GM18517 (cell line): ENCODE measurements at regions not wholly inside any gene's neighbourhood (a gene's known extent, or its start where the extent isn't known, plus 50 kb on each side); places are given as distances from the start of the nearest gene placed in this dataset.
"Not testable (repeated sequence)": the region's sequence is repeated elsewhere in the genome, so short reads cannot be mapped to it uniquely, and the experiment has no call there.

Source experiments
- ATAC-seq: cut with Tn5 transposase; IDR thresholded peaks from one replicate; pipeline ENCODE4 v1.9.1; 2021; ENCODE audit warnings: mild to moderate bottlenecking, moderate library complexity; ENCODE audit not compliant: unreplicated experiment

DNA sequence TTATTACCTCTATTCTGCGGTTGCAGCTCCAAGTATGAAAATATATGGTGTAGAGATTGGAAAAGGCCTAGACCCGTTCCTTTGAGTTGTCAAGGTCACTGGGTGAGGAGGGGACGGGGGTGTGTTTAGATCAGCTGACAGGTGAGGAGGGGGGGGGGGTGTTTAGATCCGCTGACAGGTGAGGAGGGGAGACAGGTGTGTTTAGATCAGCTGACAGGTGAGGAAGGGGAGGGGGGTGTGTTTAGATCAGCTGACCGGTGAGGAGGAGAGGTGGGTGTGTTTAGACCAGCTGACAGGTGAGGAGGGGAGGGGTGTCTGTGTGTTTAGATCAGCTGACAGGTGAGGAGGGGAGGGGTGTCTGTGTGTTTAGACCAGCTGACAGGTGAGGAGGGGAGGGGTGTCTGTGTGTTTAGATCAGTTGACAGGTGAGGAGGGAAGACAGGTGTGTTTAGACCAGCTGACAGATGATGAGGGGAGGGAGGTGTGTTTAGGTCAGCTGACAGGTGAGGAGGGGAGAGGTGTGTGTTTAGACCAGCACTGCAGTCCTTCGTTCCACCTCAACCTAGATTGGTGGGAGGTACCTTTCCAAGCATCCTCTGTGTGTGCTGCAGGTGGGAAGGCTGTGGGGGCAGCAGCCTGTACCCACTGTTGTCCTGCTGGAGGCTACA, 655.0 kb upstream of the ADARB2 start:
- ATAC-seq = no peak

DNA sequence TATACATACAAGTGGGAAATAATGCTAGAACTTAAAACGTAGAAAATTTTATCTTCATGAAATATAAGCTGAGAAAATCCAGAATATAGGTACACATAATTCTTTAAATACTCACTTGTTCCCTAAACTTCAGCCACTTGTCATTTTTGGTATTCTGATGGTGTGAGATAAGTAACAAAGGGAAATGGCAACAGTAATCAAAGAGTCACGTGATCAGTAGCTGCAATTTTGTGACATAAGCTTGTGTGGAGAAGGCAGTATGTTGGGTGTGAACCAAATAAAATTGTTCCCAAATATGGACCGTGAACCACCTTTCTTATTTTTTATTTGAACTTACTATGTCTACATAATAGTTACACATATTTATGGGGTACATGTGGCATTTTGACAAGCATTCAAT, 650.3 kb upstream of the ADARB2 start:
- no peak for ATAC-seq

DNA sequence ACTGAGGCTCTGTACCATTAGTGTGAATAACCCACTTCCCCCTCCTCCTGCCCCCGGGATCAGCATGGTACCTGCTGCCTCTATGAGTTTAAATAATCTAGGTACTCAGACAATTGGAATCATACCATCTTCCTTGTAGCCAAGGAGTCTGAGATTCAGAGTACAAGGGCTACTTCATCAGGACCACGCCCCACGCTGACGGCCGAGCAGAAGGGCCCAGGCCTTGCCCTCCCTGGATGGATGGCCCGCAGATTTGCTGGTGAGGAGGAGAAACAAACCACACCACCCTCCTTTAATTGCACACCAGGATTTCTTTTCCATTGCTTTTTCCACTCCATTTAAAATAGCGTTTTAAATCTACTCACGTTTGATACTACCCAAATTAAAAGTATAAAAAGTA, 649.9 kb upstream of the ADARB2 start:
- no peak for ATAC-seq

DNA sequence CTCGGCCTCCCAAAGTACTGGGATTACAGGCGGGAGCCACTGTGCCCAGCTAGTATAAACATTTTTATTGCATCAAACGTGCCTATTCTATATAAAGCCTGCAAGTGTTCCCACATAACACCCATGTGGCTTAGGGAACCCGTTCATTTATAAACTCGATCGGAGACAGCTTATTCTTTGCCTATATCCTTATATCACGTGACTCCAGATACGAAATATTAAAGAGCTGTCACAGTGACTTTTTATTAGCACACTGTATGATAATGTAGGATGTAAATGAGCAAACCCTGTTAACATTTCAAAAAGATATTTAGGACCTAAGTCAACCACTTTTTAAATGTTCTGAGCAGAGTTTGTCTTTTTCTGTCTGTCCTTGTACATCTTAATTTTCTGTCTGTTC, 642.9 kb upstream of the ADARB2 start:
- ATAC-seq = no peak

DNA sequence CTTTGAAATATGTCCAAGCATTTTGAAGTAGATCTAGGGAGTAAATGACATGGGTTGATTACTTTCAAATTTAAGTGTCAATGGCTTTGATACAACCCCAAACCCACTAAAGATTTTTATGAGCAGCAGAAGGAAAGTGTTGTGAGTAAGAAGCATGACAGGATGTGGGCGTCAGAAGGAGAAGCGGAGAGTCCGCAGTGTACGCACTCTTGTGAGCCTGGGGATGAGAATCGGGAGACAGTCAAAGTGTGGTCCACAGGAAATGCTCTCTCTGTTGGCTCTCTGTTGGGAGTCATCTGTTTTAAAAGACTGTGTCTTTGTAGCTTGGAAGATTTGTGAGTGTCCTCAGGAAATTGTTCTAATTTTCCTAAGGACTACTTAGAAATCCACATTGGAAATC, 629.8 kb upstream of the ADARB2 start:
- ATAC-seq = no peak

DNA sequence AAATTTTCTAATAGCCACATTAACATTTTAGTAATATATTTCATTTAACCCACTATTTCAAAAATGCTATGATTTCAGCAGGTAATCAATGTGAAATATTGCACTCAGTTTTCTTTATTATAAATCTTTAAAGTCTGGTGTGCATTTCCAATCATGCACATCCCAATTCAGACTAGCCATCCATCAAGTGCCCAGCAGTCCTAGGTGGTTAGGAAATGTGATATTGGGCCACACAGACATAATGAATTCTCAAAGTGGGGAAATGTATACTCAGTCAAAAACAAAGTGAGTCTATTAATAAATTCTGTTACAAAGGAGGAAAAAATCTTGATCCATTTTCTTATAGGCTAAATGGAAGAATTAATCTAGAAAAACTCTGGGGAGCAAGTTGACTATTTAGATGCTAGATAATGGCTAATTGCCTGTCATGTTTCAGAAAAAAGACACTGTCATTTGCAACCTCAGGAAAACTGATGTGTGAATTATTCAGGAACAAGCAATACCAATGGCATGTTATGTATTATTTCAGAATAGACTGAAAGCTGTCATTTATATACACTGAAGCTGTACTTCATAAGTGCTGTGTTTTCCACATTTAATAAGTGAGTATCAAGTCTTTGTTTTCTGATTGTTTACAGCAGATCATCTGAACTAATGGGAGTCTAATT, 629.1 kb upstream of the ADARB2 start:
- ATAC-seq = no peak

DNA sequence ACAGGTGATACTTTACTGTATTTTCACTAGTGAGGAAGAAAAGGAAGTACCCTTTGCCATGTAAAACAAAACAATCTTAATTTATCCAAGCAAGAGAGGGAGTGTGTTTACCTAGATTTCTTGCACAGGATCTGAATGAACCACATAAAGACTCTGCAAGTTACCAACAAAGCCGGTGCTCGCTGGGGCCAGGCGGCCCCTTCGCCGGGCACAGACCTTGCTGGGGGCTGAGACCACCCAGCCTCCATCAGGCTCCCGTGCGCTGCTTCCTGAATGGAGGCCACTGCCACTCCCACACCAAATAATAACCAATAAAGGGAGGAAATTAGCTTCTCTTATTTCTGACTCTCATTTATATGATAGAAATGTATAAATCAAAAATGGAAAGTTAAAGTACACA, 625.0 kb upstream of the ADARB2 start:
- no peak for ATAC-seq

DNA sequence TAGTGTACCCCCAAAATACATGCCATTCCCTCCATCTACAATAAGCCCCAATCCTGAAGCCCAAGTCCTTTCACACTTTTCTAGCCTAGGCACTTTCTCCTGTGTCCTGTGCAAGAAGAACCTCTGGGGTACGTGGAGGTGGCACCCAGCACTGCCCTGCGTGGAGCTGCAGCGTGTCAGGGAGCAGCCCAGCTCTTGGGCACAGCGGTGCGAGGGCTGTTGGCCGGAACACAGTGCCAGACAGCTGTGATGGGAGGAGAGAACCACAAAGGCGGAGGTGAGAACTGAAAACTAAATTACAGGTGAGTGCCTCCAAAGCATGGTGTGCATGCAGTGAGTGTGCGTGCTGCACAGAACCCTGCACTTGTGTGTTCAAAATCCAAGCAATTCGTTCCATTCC, 621.3 kb upstream of the ADARB2 start:
- no peak for ATAC-seq

DNA sequence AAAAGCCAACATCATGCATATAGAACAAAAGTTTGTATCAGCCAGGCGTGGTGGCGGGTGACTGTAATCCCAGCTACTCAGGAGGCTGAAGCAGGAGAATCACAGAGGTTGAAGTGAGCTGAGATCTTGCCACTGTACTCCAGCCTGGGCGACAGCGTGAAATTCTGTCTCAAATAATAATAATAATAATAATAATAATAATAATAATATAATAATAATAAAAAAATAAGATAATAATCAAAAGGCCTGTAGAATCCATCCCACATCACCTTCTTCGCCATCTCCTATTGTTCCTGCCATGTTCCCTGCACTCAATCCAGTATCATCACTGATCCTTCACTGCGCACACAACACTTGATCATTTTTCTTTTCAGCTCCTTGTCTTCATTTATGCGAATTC, 619.3 kb upstream of the ADARB2 start:
- ATAC-seq = no peak

DNA sequence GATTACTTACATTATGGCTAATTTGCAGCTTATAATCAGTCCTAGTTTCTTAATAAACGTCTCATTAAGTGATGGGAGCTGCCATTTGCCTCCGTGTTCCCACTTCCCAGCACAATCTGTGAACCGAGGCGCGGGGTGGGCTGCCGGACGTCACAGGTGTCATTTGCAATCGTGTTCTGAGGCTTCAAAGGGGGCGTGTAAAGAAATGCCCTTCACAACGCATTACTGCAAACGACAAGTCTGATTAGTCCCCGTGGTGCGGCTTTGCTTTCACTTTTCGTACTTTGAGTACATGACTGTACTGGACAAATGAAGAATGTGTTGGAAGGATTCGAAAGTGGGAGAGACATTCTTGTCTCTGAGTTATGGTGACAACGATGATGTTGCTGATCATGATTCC, 614.2 kb upstream of the ADARB2 start:
- no peak for ATAC-seq

DNA sequence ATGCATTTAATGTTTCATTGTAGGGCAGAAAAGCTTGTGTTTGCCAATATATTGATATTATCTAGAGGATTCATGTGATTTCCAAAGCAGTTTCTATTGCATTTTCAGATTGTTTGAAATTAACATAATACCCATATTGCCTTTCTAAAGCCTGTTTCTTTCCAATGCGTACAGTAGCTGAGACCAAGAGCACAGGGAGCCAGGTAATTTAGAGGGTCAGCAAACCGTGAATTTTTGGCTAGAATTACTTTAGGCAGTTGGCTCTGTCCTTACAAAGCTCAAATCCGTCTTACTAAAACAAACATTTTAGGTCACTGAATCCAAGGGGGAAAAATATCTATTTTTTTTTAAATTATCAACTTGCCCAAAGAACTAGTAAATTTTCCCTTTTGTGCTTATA, 604.9 kb upstream of the ADARB2 start:
- ATAC-seq = no peak

DNA sequence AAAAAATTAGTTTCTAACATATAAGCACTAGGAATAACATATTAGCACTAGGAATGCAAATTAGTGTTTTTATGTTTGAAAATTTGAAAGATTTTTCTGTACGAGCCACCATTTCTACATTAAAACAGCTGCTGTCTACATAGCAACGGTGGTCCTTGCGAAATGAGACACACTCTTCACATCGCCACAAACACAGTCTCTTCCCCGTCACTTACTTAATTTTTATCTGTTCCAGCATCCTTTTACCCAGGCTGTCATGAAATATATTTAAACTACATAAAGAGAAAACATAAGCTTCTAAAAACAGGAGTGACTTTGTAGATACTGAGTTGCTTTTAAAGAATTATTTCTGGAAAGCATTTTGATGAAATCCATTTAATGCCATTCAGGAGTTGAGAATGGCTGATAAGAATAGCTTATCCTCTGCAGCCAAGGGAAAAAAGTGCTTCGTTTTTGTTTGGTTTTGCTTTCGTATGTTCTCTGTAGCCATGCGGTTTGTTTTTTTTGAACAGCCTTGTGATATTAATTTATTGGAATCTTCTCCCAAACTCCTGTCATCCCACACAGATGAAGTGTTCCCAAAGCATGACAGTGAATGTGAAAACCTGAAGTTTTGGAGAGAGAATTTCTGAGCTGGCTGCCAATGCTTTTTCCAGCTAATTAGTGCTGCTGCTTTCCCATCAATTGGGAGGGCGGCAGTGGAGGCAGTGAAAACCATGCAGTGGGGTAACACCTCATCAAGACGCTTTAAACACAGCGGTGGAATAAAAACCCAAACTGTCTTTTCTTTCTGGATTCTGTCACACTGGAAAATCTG, 603.7 kb upstream of the ADARB2 start:
- ATAC-seq = no peak

DNA sequence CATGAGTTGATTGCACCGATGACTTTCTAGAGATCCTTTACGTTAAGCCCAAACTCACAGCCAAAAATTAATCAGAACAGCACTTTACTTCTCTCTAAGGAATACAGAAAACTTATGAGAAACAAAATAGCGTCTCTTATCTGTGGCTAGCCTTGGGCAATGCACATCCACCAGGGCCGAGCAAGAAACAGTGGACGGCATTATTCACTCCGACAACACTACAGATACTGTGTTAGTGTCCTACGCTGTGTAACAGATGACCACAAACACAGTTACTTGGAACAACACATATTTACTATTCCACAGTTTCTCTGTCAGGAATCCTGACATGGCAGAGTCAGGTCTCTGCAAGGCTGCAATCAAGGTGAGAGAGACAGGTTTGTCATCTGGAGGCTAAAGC, 598.3 kb upstream of the ADARB2 start:
- ATAC-seq = no peak

DNA sequence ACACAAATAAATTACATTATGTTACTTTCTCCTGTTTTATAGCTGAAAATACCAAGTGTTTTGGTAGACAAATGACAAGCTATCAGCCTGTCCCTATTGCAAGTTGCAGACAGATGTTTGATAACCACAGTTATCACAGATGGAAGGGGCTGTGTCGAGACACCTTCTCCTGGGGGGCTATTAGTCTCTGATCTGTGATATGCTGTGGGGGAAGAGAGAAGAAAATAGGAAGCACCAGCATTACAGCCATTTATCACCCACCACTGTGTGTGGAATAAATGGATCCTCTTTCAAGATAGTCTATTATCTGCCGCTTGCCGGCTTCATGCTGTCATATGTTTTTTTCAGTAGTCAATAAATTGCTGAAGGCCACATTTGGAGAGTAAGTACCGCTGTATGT, 597.2 kb upstream of the ADARB2 start:
- no peak for ATAC-seq

DNA sequence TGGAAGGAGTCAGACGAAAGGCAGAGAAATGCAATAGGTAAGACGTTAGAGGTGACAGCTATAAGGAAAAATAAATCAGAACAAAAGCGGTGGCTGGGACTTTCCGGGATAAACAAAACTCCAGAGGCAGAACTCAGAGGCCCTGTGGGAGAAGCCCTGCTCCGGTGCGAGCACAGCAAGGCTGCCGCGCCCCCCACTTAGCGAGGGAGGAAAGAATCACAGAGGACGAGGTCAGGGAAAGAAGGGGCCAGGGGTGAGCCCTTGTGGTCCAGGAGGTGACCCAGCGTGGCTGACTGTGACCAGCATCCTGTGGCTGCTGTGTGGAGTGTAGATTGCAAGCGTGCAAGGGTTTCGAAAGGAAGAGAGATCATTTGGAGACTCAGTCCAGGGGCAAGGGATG, 591.8 kb upstream of the ADARB2 start:
- no peak for ATAC-seq

DNA sequence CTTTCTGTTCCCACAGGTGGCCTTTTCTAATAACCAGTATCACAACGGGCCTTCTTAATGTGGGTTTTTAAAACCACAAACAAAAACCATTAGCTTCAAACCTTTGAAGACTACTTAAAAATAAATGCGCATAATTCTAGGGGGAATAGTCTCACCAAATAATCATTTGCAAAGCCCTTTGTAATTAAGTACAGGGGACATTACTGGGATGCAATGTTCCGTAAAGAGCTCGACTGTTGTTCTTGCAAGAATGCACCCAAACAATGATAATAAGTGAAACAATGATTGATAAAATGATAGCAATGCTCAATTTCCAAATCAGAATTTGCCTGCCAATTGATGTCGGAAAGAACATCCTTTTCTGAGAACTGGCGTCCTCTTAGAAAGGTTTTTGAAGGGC, 589.1 kb upstream of the ADARB2 start:
- ATAC-seq = no peak

DNA sequence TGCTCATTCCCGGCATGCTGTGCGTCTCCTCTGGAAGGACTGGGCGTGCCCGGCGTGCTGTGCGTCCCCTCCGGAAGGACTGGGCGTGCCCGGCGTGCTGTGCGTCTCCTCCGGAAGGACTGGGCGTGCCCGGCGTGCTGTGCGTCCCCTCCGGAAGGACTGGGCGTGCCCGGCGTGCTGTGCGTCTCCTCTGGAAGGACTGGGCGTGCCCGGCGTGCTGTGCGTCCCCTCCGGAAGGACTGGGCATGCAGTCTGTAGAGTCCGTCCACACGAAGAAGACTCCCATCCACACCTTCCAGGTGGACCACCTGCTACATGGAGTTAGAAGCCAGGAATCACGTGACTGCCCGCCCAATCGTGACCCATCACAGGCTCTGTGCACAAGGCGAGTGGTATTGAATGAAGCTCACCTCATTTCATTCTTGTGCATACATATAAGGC, 577.7 kb upstream of the ADARB2 start:
- ATAC-seq = not testable (repeated sequence)

DNA sequence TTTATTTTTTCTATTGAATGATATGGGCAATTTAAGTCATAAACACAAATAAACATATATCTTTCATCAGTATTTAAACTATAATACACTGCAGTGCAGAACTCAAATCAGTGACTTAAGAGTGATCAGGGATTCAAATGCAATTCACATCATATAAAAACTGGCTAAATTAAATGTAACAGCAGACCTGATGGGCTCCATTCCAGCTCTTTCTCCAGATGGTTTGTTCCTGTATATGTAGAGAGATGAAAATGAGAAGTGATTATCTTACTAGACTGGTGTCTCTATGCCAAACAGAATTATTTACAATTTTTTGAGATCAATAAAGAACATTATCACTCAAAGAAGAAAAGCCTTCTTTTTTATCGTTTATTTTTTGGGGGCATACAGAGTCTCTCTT, 568.8 kb upstream of the ADARB2 start:
- no peak for ATAC-seq

DNA sequence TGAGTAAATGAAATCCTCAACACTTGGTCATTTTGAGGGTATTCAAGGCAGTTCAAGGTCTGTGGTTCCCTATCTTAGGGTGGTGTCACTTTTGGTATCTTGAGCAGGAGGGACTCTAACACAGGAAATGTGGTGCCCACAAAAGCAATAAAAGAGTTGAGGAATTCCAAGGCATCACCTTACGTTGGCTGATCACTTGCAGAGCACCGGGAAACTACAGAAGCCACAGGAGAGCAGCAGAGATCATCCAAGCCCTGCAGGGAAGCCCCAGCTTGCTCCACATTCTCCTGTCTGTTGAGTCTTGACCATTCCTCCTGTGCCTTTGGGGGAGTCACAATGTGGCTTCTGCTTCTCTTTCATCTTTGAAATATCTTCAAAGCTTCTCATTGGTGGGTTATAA, 565.8 kb upstream of the ADARB2 start:
- ATAC-seq = no peak

DNA sequence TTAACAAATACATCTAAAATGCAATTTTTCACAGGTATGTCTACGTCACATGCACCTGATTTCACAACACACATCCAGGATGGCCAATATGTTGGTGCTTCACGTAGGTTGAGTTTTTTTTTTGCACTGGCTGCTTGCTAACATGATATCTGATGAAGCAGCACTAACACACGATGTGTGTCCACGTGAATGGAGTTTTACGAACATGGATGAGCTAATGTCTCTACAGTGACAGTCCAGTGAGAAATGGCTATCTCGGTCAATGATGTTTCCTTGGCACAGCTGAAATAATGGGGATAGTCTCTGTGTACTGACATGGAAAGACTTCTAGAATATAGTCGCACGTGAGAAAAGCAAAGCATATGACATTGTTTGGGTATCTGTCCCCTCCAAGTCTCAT, 563.9 kb upstream of the ADARB2 start:
- no peak for ATAC-seq

DNA sequence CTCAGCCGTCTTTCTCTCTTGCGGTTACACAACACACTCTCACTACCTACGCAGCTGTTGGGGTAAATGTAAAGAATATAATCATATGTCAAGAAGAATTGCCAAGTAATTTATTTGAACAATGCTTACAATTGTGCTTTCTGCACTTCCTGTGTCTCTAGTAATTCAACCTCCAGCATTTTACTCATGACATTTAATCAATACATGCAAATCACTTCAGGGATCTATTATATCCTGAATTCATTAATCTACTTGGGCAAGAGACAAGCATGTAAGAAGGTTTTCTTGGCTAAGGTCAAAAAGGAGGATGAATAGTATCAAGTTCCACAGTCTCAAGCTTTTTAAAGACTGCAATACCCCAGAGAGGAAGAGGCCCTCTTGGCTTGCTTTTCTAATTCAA, 562.9 kb upstream of the ADARB2 start:
- ATAC-seq = no peak
